EL (cell line): ENCODE measurements at regions not wholly inside any gene's neighbourhood (a gene's known extent, or its start where the extent isn't known, plus 50 kb on each side); places are given as distances from the start of the nearest gene placed in this dataset.

Experiments used
- DNase-seq: peaks from one replicate; pipeline ENCODE4 v3.0.0-alpha.2; 2016

DNA sequence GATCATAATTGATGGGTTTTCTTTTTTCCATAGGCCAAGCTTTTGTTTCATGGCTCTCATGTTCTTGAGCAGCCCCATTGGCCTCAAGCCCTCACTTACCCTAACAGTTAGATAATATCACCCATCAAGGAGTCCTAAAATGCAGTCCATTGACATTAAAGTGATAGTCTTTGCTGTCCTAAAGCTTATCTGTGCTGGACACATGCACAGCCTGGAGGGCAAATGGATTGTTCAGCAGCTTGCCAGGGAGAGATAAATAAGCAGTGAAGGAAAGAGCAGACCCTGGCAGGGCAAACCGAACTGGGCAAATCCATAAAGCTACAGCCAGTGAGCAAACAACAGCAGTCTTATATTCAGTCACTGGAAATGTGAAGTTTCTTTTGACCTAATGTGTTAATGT is 199.6 kb upstream of the MID1 start:
- DNase-seq, result no peak

- no peak for DNase-seq
These were observed 200.9 kb upstream of the MID1 start for GRCh38 chrX:10821293-10821692.

DNA sequence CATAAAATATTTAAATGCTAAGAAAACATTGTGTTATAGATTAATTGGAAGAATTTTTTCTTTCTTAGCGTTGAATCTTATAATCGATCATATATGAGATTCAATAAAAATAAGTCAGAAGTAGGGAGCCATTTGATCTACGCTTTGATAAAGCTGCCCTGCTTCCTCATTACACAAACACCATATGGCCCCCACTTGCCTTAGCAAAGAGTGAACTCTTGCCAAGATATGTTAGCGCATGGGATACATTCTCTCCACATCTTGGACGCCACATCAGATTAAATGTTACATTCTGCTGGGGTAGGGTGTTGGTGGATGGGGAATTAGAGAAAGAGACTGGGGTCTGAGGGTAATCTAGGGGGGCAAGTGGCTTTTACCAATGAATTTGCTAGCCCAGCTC is 207.7 kb upstream of the MID1 start:
- DNase-seq, result no peak

GRCh38 chrX:10828640-10829039 is 208.3 kb upstream of the MID1 start:
- DNase-seq, result no peak

DNA sequence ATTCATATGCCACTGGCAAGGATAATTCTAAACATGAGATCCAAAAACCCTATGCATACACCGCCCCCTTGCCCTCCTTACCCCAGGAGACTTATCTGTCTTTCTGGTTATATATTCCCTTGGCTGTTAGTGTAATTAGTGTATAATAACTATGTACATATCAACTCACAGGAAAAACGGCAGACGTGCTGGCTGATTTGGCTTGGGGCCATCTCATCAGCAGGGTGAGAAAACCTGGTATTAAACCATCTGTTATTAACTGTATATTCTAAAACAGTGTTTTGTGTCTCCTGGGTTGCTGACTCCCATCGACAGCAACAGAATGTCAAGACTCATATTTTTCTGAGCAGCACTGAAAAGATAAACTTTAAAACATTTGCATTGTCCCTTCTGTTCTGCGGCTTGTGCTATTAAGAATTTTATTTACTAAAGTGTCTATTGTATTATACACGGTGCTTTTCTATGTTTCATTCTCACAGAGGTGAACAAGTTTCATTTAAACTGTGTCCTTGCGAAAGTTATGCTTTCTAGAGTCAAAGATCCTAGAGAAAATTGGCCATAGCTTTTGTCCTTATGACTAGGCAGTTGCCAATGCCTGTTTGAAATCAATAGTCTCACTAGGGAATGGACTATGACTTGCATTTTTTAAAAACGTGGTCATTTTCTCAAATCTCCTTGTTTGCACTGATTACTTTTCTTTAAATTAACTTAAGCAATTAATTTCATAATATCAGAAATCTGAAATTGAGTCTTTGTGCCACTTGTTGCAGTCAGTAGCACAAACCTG is 211.5 kb upstream of the MID1 start:
- no peak for DNase-seq

GRCh38 chrX:10833299-10834169 is 213.1 kb upstream of the MID1 start:
- DNase-seq, result no peak

GRCh38 chrX:10841579-10841978 is 221.2 kb upstream of the MID1 start:
- DNase-seq, result no peak

DNA sequence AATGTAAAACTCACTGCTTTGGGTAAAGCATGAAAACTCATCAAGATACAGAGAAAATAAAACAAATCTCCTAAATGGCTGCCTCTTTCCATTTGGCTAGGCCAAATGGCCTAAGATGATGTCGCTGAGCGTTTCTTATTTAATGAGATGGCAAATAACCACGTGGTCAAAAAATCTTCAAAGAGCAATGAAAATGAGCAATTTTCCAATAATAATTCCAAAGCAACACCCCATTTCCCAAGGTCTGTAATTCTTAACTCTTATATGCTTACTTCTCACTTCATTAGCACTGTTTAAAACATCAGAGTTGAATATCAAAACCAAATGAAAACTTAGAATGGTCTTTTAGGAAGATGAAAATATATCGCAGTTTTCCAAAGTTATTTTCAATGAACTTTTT is 222.3 kb upstream of the MID1 start:
- DNase-seq, result no peak

DNA sequence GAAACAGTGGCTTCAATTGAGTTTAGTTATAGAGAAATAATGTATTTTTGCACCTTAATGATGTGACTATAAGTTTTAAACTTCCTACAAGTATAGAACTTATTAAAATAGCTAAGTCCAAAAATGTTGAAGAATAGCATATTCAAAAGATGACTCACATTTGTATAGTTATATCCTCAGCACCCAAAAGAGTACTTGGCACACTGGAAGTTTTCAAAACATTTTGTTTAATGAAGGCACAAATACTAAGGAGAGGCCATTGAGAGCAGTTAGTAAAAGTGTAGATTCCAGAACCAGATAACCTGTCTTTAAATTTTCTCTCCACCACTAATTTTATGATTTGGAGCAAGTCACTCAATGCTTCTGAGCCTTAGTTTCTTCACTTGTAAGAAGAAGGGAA is 226.9 kb upstream of the MID1 start:
- DNase-seq, result peak; percentile 10

- DNase-seq, result no peak
These were observed 231.4 kb upstream of the MID1 start for GRCh38 chrX:10851809-10852208.

DNA sequence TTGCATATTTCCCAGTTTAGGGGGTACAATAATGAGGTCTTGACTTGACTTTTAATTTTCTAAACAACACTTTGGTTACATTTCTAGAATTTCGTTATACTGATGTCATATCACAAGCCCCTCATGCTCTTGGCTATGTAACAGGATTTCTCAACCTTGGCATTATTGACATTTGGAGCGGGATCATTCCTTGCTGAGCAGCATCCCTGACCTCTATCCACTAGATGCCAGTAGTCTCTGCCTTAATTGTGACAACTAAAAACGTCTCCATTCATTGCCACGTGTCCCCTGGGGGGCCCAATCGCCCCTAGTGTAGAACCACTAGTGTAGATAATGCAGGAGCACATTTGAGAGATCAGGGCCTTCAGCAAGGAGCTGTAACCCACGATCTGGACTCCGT is 234.2 kb upstream of the MID1 start:
- DNase-seq, result no peak

GRCh38 chrX:10855845-10856244 is 235.5 kb upstream of the MID1 start:
- no peak for DNase-seq

GRCh38 chrX:10856797-10857196 is 236.4 kb upstream of the MID1 start:
- no peak for DNase-seq

- DNase-seq, result no peak
These were observed 239.0 kb upstream of the MID1 start for GRCh38 chrX:10859353-10859752.

DNA sequence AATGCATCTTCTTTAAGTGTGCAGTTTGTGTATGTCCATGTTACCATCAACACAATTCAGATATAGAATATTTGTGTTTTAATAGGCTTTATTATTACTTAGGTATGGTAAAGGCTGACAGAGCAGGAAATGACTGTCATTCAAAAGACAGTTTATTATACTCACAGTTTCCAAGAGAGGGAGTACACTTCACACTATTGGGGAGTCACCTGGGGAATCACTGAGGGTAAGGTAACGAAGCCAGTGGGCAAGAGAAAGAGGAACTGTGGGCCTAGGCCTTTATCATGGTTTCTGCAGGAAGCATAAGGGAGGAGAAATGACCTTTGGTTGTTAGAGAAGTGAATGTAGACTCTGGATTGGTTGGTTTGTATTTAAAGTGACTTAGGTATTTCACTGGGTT is 235.1 kb upstream of the HCCS start:
- no peak for DNase-seq

- no peak for DNase-seq
These were observed 228.6 kb upstream of the HCCS start for GRCh38 chrX:10882484-10882883.

GRCh38 chrX:10884246-10884645 is 226.9 kb upstream of the HCCS start:
- DNase-seq, result no peak

DNA sequence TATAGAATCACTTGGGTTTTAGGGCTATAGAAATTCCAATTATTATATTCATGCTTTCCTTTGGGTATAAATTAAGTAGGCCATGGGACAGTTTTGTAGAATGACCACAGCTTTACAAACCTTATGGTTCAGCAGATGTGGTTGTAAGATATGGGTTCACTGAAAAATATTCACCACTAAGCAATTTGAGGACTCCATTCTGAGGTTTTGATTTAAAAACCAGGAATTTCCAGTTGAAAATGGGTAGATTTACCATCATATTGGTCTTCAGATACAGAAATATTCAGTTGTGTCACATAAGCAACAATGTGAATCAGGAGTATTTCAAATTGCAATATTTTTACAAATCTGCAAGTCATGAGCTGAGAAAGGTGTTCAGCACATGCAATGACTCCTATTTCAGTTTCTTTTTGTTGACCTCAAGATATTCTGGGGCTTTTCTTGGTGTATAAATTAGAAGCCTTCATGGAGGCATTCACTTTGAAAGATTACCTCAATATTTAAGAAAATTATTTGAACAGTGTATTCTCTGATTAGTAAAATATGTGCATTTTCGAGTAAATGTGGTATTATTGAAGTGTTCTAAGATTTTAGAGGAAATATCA is 218.4 kb upstream of the HCCS start:
- DNase-seq, result peak; percentile 62

GRCh38 chrX:10893366-10893765 is 217.8 kb upstream of the HCCS start:
- DNase-seq, result no peak

- no peak for DNase-seq
These were observed 217.2 kb upstream of the HCCS start for GRCh38 chrX:10893976-10894375.

DNA sequence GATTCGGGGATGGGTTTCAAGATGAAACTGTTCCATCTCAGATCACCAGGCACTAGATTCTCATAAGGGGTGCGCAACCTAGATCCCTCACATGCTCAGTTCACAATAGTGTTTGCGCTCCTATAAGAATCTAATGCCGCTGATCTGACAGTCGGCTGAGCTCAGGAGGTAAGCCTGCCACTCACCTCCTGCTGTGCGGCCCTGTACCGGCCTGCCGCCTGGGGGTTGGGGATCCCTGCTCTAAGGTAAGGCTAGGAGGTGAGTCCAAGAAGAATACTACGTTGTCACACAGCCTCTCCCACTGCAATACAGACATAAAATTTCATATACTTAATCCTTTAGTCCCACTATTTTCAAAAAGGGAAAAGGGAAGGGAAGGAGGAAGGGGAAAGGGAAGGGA is 213.4 kb upstream of the HCCS start:
- no peak for DNase-seq

- peak; percentile 62 for DNase-seq
These were observed 210.4 kb upstream of the HCCS start for GRCh38 chrX:10900585-10901289.

- DNase-seq, result no peak
These were observed 209.9 kb upstream of the HCCS start for GRCh38 chrX:10901290-10901633.
